Activated CD8-positive, alpha-beta T cell treated with anti-CD3 and anti-CD28 coated beads for 36 hours (primary cell): ENCODE measurements at regions not wholly inside any gene's neighbourhood (a gene's known extent, or its start where the extent isn't known, plus 50 kb on each side); places are given as distances from the start of the nearest gene placed in this dataset.

ENCODE experiments used
- ATAC-seq: fragments of 200-7000 bp; cut with Tn5 transposase; one replicate; pipeline ENCODE4 v1.10.0; 2021; ENCODE audit warnings: mild to moderate bottlenecking, moderate library complexity
- CTCF ChIA-PET: fragments of 350-600 bp; sonication (Branson Sonifier 250); formaldehyde crosslinking; loops from one replicate; lab custom pipeline; 2021; ENCODE audit warnings: antibody characterized with exemption; lab: Charles Lee
- POLR2A ChIA-PET: fragments of 350-600 bp; sonication (Branson Sonifier 250); formaldehyde crosslinking; loops from one replicate; lab custom pipeline; 2021; ENCODE audit warnings: antibody characterized with exemption; lab: Charles Lee
- DNase-seq: peaks from one replicate; pipeline ENCODE4 v3.0.0-alpha.2; 2020
- H3K27ac Mint-ChIP-seq: one replicate; pipeline ENCODE4 v1.8.0; 2021; ENCODE audit warnings: mild to moderate bottlenecking, mixed read lengths
- H3K27me3 Mint-ChIP-seq: one replicate; pipeline ENCODE4 v1.8.0; 2021; ENCODE audit warnings: mixed read lengths
- H3K36me3 Mint-ChIP-seq: one replicate; pipeline ENCODE4 v1.8.0; 2021; ENCODE audit warnings: low read depth, mixed read lengths
- H3K4me1 Mint-ChIP-seq: one replicate; pipeline ENCODE4 v1.8.0; 2021; ENCODE audit warnings: low read depth, mixed read lengths
- H3K4me3 Mint-ChIP-seq: one replicate; pipeline ENCODE4 v1.8.0; 2021; ENCODE audit warnings: mild to moderate bottlenecking, moderate library complexity, mixed read lengths
- H3K9me3 Mint-ChIP-seq: one replicate; pipeline ENCODE4 v1.8.0; 2021; ENCODE audit warnings: mixed read lengths
- intact Hi-C: fragments of 100-400 bp; cut with micrococcal nuclease; formaldehyde crosslinking; loops from one replicate; pipeline ENCODE4 v1.10.0; 2022
- TF ChIP-seq, protein P1 (sequence below): fragments of 200-600 bp; IDR thresholded peaks from one replicate; pipeline ENCODE4 v1.8.0; 2022; ENCODE audit warnings: antibody characterized with exemption, mild to moderate bottlenecking

GRCh38 chr1:67635055-67635809 lies 49.8 kb upstream of the GADD45A start:
- TF ChIP-seq, protein P1, sequence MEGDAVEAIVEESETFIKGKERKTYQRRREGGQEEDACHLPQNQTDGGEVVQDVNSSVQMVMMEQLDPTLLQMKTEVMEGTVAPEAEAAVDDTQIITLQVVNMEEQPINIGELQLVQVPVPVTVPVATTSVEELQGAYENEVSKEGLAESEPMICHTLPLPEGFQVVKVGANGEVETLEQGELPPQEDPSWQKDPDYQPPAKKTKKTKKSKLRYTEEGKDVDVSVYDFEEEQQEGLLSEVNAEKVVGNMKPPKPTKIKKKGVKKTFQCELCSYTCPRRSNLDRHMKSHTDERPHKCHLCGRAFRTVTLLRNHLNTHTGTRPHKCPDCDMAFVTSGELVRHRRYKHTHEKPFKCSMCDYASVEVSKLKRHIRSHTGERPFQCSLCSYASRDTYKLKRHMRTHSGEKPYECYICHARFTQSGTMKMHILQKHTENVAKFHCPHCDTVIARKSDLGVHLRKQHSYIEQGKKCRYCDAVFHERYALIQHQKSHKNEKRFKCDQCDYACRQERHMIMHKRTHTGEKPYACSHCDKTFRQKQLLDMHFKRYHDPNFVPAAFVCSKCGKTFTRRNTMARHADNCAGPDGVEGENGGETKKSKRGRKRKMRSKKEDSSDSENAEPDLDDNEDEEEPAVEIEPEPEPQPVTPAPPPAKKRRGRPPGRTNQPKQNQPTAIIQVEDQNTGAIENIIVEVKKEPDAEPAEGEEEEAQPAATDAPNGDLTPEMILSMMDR = no peak
- Mint-ChIP-seq H3K27me3 (peaks cover 2% of the 10 kb centered on the region), H3K36me3 (no peaks in the 10 kb centered on the region), H3K4me3 (no peak overlapping the region), H3K27ac (no peak overlapping the region), H3K9me3 (no peaks in the 10 kb centered on the region), H3K4me1 (peaks cover 10% of the 10 kb centered on the region)
- intact Hi-C loops = no loop called here
- CTCF ChIA-PET = no interaction called here
- POLR2A ChIA-PET = no interaction called here
- ATAC-seq = no peak
- no peak for DNase-seq
